OCI-LY1 (cell line): ENCODE measurements at regions not wholly inside any gene's neighbourhood (a gene's known extent, or its start where the extent isn't known, plus 50 kb on each side); places are given as distances from the start of the nearest gene placed in this dataset.

Source experiments
- H2AFZ ChIP-seq: fragments of 200-600 bp; sonication (generic), shearing (Covaris generic); 2 replicates; pipeline ENCODE4 v1.6.0; 2014; ENCODE audit warnings: antibody characterized with exemption, mild to moderate bottlenecking, low read length
- H3F3A ChIP-seq: fragments of 200-600 bp; sonication (generic), shearing (Covaris generic); 2 replicates; pipeline ENCODE4 v1.6.0; 2014; ENCODE audit warnings: mild to moderate bottlenecking, antibody characterized with exemption, low read length, moderate library complexity; ENCODE audit not compliant: insufficient read depth
- H3K27ac ChIP-seq: fragments of 200-600 bp; sonication (generic); 2 replicates; pipeline ENCODE4 v1.5.1; 2014; ENCODE audit warnings: low read length, mixed run types, mild to moderate bottlenecking, low read depth; ENCODE audit not compliant: poor library complexity, severe bottlenecking
- H3K27me3 ChIP-seq: fragments of 200-600 bp; sonication (generic); 2 replicates; pipeline ENCODE4 v1.6.0; 2014; ENCODE audit warnings: antibody characterized with exemption, mild to moderate bottlenecking, low read length, moderate library complexity; ENCODE audit not compliant: insufficient read depth
- H3K36me3 ChIP-seq: fragments of 200-600 bp; sonication (generic); 2 replicates; pipeline ENCODE4 v1.6.1; 2014; ENCODE audit warnings: mild to moderate bottlenecking, antibody characterized with exemption, low read length, moderate library complexity, mixed read lengths; ENCODE audit not compliant: insufficient read depth
- H3K4me1 ChIP-seq: fragments of 200-600 bp; sonication (generic); 2 replicates; pipeline ENCODE4 v1.5.1; 2014; ENCODE audit warnings: mild to moderate bottlenecking, low read length, moderate library complexity; ENCODE audit not compliant: insufficient read depth, severe bottlenecking
- H3K4me2 ChIP-seq: fragments of 200-600 bp; sonication (generic), shearing (Covaris generic); 2 replicates; pipeline ENCODE4 v1.6.1; 2014; ENCODE audit warnings: low read length
- H3K4me3 ChIP-seq: fragments of 200-600 bp; sonication (generic); 2 replicates; pipeline ENCODE4 v1.5.1; 2014; ENCODE audit warnings: low read length, low read depth, mild to moderate bottlenecking, mixed read lengths; ENCODE audit not compliant: poor library complexity, severe bottlenecking
- H3K79me2 ChIP-seq: fragments of 200-600 bp; shearing (Covaris generic); 2 replicates; pipeline ENCODE4 v1.6.1; 2016; ENCODE audit warnings: mixed run types, low read length, mixed read lengths; ENCODE audit not compliant: insufficient read depth
- H3K9ac ChIP-seq: fragments of 200-600 bp; sonication (generic), shearing (Covaris generic); 2 replicates; pipeline ENCODE4 v1.6.1; 2014; ENCODE audit warnings: mild to moderate bottlenecking, low read length, mixed read lengths
- H3K9me2 ChIP-seq: fragments of 200-600 bp; sonication (generic), shearing (Covaris generic); 2 replicates; pipeline ENCODE4 v1.6.1; 2014; ENCODE audit warnings: low read depth, mild to moderate bottlenecking, low read length, mixed read lengths
- H3K9me3 ChIP-seq: fragments of 200-600 bp; shearing (Covaris generic); 2 replicates; pipeline ENCODE4 v1.6.1; 2014; ENCODE audit warnings: low read length, mixed read lengths
- H4K20me1 ChIP-seq: fragments of 200-600 bp; sonication (generic), shearing (Covaris generic); 2 replicates; pipeline ENCODE4 v1.6.0; 2016; ENCODE audit warnings: mild to moderate bottlenecking, low read length; ENCODE audit not compliant: insufficient read depth
- EZH2 ChIP-seq: fragments of 200-600 bp; sonication (generic), shearing (Covaris generic); IDR thresholded peaks from 2 replicates; pipeline ENCODE4 v1.8.0; 2017; ENCODE audit warnings: borderline replicate concordance, mixed run types, mild to moderate bottlenecking, antibody characterized with exemption, low read length, moderate library complexity, mixed read lengths
- TF ChIP-seq, protein P1 (sequence below): fragments of 200-600 bp; sonication (generic), shearing (Covaris generic); IDR thresholded peaks from 2 replicates; pipeline ENCODE4 v1.5.1; 2017; ENCODE audit warnings: mild to moderate bottlenecking, antibody characterized with exemption, low read length, moderate library complexity, mixed read lengths

DNA sequence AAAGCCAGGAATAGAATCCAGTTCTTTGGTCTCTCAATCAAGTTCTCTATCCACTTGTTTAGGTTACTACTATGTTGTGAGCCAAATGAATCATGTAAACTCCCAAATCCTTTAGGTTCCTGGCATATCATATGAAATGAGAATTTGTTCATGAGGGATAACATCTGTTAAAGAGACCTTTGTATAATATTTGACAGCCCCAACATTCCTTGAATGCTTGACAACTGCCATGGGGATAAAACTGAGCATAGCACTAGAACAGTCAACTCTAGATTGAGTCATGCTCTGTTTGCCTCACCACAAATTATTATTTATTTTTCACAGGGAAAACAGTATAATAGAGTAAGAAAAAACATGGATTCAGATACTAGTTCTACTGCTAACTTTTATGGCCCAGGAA is 93.3 kb downstream of the NAA11 start:
- Histone ChIP-seq H3K36me3 (no peaks in the 10 kb centered on the region), H3K4me1 (no peaks in the 10 kb centered on the region), H3K27me3 (no peaks in the 10 kb centered on the region), H3K4me3 (no peak overlapping the region), H2AFZ (no peak overlapping the region), H3K79me2 (no peaks in the 10 kb centered on the region), H3K9me2 (no peaks in the 10 kb centered on the region), H4K20me1 (no peaks in the 10 kb centered on the region), H3K4me2 (no peak overlapping the region), H3K9ac (no peak overlapping the region), H3K27ac (no peak overlapping the region), H3F3A (no peaks in the 10 kb centered on the region), H3K9me3 (no peaks in the 10 kb centered on the region)
- TF ChIP-seq, protein P1, sequence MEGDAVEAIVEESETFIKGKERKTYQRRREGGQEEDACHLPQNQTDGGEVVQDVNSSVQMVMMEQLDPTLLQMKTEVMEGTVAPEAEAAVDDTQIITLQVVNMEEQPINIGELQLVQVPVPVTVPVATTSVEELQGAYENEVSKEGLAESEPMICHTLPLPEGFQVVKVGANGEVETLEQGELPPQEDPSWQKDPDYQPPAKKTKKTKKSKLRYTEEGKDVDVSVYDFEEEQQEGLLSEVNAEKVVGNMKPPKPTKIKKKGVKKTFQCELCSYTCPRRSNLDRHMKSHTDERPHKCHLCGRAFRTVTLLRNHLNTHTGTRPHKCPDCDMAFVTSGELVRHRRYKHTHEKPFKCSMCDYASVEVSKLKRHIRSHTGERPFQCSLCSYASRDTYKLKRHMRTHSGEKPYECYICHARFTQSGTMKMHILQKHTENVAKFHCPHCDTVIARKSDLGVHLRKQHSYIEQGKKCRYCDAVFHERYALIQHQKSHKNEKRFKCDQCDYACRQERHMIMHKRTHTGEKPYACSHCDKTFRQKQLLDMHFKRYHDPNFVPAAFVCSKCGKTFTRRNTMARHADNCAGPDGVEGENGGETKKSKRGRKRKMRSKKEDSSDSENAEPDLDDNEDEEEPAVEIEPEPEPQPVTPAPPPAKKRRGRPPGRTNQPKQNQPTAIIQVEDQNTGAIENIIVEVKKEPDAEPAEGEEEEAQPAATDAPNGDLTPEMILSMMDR = no peak
- TF ChIP-seq EZH2 = no peak

DNA sequence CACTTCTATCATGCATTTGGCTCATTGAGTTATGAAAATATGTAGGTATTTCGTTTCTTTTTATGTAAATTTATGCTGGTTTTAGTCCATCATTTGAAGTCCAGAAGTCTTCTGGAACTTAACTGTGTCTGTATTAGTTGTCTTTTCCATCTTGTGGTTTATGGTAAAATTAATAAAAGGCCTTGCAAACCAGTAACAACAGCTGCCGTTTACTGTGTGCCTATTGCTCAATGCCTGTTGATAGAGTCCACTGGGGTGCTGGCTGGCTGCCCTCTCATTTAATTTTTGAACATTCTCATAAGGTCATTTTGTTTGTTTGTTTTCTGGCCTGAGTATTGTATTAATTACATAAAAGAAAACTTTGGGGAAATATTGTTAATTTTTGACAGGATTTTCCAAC is 98.0 kb downstream of the NAA11 start:
- Histone ChIP-seq H3K9ac (no peak overlapping the region), H3K9me3 (no peaks in the 10 kb centered on the region), H3K4me1 (no peaks in the 10 kb centered on the region), H2AFZ (no peak overlapping the region), H4K20me1 (no peaks in the 10 kb centered on the region), H3K27me3 (no peaks in the 10 kb centered on the region), H3F3A (no peaks in the 10 kb centered on the region), H3K4me2 (no peak overlapping the region), H3K27ac (no peak overlapping the region), H3K4me3 (no peak overlapping the region), H3K36me3 (no peaks in the 10 kb centered on the region), H3K9me2 (no peaks in the 10 kb centered on the region), H3K79me2 (no peaks in the 10 kb centered on the region)
- TF ChIP-seq, protein P1 = no peak
- no peak for TF ChIP-seq EZH2

DNA sequence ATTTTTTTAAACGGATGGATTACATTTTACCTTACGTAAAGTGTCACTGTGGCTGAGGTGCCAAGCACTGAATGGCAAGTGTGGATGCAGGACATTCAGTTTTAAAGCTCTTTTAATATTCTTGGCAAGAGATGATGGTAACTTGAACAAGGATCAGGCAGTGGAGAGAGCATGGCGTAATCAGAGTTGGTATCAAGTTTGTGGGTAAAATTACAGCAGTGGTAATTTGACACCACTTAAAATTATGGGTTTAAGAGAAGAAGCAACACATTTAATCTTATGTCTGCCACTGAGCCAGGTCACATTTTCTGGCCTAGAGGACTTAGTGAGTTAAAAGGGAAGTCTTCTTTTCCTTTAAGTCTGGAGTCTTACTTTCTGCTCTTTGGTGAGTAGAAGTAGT is 100.5 kb downstream of the NAA11 start:
- no peaks in the 10 kb centered on the region for H3K36me3 ChIP-seq
- H3K4me2 ChIP-seq = no peak overlapping the region

More for the DNA sequence above, 100.5 kb downstream of the NAA11 start:
- TF ChIP-seq, protein P1 = no peak
- TF ChIP-seq EZH2 = no peak
- no peak overlapping the region for H2AFZ ChIP-seq
- H3K27ac ChIP-seq = no peak overlapping the region
- H3F3A ChIP-seq = no peaks in the 10 kb centered on the region
- H3K9me2 ChIP-seq = no peaks in the 10 kb centered on the region
- H3K27me3 ChIP-seq = no peaks in the 10 kb centered on the region
- H4K20me1 ChIP-seq = no peaks in the 10 kb centered on the region
- no peak overlapping the region for H3K4me3 ChIP-seq
- H3K9ac ChIP-seq = no peak overlapping the region
- H3K79me2 ChIP-seq = no peaks in the 10 kb centered on the region
- no peaks in the 10 kb centered on the region for H3K9me3 ChIP-seq
- no peaks in the 10 kb centered on the region for H3K4me1 ChIP-seq
